HG03045 (cell line): ENCODE measurements at regions not wholly inside any gene's neighbourhood (a gene's known extent, or its start where the extent isn't known, plus 50 kb on each side); places are given as distances from the start of the nearest gene placed in this dataset.

ENCODE experiments used
- ATAC-seq: cut with Tn5 transposase; IDR thresholded peaks from one replicate; pipeline ENCODE4 v1.9.1; 2021; ENCODE audit warnings: mild to moderate bottlenecking, moderate library complexity; ENCODE audit not compliant: unreplicated experiment

GRCh38 chr11:111045407-111045803, 200.1 kb upstream of the POU2AF2 start:
- ATAC-seq = no peak

DNA sequence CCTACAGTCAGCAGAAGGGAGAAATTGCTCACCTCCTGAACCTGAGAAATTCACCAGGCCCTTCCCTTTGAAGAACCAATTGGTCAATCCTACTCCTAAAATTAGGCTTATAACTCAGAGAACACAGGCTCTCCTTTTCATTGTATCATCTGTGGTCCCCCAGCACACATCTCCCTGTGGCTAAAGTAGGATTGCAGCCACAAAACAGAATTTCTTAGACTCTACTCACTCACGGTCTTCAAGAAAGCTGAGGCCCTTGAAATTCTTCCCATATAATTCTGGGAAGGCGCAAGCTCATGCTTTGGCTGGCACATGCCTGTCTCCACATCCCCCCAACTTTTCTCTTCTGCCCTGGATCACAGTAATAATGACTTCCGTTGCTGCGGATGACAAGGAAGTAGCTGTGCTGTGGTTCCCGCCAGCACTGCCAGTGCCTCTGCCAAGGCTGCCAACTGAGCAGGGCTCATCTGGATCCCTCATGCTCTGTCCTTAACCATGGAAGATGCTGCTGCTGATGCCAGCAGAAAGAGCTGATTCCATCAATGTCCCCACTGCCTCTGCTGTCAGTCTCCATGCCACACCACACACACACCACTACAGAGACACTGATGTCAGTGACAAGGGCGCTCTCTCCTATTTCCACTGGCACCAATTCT, 200.6 kb upstream of the POU2AF2 start:
- ATAC-seq = no peak

GRCh38 chr11:111039982-111040381, 205.5 kb upstream of the POU2AF2 start:
- ATAC-seq = no peak

DNA sequence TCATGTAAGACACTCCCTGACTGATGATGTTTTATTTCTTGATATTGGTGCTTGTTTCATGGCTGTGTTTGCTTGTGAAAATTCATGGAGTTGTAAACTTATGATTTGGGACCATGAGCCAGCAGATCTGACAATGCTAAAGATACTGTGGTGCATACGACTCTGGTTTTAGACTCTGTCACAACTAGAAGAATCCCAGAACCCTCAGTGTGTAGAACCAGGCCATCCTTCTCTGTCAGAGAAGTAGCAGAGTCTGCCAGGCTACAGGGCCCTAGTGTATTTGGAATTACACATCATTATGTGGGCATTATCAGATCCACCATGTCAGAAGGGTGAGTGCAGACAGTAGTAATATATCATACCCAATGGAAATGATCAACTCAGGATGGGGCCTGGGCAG, 209.8 kb upstream of the POU2AF2 start:
- ATAC-seq = no peak

GRCh38 chr11:111026241-111026640, 219.3 kb upstream of the POU2AF2 start:
- no peak for ATAC-seq

GRCh38 chr11:111021131-111021530, 224.4 kb upstream of the POU2AF2 start:
- ATAC-seq = no peak

- ATAC-seq = no peak
These were observed 225.5 kb upstream of the POU2AF2 start for GRCh38 chr11:111019871-111020670.

DNA sequence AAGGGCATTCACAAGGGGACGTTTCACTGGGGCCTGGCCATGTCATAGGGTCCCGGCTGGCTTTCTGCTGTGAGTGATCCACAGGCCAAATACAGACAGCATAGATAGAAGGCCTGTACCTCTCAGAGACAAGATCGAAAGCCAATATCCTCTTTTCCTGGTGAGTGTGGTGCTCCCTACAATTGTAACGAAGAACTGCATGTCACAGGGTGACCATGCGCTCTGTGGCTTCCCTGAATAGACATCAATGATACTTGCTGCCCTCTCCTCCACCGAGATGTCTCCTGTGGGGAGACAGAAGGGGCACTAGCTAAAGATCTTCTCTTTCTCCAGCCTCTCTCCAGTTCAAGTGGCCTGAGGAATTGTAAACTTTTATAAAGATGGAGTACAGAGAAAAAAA, 226.1 kb upstream of the POU2AF2 start:
- no peak for ATAC-seq

DNA sequence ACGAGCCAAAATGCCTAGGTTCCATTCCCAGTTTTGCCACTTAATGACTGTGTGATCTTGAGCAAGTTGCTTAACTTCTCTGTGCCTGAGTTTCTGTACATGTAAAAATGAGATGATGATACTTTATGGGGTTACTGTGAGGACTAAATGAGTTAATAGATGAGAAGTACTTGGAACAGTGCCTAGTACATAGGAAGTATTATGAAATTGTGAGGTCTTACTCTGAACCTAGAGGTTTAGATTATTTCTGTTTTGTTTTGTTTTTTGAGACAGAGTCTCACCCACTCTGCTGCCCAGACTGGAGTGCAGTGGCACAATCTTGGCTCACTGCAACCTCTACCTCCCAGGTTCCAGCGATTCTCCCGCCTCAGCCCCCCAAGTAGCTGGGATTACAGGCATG, 227.0 kb upstream of the POU2AF2 start:
- no peak for ATAC-seq

DNA sequence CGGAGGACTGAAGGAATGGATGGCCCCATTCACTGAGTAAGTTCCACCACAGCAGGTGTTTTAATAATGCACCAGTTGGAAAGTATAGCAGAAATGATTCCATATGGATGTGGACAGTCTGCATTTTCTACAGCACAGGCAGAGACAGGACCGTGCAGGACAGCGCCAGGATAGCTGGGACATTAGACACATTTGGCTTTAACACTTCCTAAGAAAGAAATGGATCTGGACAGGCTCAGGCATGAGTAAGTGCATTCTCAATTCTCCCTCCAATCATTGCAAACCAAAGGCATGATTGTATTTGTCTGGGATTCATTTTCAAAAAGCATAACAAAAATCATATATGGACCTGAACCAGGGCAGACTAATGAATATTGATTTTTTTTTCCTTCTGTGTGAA, 233.0 kb upstream of the POU2AF2 start:
- ATAC-seq = no peak

DNA sequence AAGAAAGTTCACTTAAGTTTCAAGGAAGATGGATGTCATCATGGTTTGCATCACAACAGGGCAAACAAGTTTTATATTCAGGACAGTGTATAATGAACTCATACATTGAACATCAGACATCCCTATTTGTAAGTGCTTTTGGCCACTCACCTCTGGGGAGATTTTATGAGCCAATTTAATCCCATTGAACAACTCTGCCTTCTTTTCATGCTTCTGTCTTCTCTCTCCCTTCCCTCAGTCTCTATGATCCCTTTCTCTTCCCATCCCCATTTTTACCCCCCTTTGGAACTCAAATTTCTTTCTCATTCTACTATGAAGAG, 234.3 kb upstream of the POU2AF2 start:
- no peak for ATAC-seq

DNA sequence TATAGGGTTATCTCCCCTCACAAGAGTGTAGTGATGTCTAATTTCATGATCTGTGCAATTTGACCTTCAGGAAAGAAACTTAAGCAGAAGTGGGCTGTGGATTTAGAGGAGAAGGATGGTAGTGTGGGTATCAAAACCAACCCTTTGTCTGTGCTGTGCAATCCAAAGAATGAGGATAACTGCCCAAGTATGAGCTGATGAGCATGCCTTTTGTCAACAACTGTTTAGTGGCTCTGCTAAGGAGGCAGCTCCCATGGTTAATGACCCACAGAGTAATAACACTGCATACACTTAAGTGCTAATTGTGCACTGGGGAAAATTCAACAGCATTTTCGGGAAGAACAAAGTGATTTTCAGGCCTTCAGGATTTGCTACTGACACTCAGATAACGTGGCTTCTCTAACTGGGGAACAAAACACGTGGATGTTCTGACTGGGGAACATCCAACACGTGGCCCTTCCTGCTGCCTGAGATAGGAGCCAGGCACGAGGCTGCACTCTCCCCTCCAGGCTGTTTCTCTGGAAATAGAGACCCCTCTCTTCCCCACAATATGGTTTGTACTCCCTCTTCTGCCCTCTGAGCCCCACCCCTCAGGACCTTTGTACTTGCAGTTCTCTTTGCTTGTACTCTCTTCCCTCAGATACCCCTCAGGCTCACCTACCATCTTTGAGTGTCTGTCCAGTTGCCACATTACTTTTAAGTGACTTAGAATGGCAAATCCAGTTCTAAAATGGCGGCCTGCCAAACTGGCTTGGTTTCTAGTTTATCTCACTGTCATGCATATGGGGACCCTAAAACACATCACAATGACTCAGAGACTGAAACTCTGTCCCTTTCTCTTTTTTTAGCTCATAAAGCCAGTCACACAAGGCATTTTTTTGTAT, 234.9 kb upstream of the POU2AF2 start:
- ATAC-seq = no peak

- ATAC-seq = no peak
These were observed 239.3 kb upstream of the POU2AF2 start for GRCh38 chr11:111006227-111006626.

- ATAC-seq = no peak
These were observed 243.4 kb upstream of the POU2AF2 start for GRCh38 chr11:111001986-111002611.

DNA sequence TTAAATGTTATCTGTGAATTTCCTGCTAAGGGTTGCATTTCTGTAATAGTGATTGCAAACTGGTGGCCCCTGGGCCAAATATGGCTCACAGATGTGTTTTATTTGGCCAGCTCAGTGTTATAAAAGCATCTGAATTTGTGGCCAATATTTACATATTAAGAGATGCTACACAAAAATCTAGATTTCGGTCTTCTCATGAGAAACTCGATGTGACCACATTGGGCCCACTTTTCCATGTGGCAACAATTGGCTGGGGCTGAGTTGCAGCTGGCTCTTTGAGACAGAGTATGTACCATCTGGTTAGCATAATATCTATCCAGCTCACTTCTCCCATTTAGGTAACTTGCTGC, 244.5 kb upstream of the POU2AF2 start:
- ATAC-seq = no peak

DNA sequence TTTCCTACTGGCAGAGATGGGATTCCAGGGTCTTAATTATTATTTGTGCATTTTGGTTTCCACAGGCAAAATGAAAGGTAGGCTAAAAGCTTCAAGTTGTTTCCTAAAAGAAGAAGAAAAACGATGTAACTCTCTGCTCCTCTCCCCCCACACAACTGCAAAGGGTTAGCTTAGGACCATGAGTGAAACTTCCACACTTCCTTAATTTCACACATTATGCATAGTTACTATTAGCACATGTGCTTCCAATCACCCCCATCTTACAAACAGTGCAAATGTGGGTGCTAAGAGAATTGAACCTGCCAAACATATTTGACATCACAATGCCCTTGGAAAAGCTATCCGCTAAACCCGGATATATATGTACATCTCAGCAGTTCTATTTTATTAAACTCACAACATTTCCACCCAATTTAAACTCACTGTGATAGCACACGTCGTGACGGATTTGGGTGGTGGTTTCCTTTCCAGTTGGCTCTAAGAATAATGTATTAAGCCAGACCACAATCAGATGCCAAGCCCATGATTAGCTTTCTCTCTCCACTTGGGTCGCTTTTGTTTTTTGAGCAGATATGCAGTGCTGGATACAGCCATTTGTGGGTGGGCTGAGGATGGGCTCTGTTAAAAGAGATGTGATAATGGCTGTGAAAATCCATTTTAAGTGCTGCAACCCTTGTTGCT, 245.0 kb upstream of the POU2AF2 start:
- no peak for ATAC-seq

- ATAC-seq = no peak
These were observed 253.0 kb upstream of the POU2AF2 start for GRCh38 chr11:110992481-110992880.

GRCh38 chr11:110991661-110992355, 253.7 kb upstream of the POU2AF2 start:
- ATAC-seq = no peak

DNA sequence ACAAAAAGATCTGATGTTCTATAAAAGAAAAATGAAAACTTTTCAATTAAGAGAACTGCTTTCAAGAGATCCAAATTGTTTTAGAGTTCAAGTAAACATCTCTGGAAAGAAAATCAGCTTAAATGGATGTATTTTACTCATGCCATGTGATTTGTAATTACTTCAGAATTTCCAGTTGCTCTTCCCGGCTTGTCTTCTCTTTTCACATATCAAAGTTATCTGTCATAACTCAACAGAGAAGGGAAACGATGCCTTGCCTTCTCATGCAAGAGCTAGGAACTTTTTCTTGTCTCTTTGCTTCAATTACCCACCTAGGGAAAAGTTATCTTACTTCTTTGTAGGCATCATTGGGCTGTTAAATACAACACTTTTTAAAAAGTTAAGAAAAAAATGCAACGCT, 255.2 kb upstream of the POU2AF2 start:
- no peak for ATAC-seq

DNA sequence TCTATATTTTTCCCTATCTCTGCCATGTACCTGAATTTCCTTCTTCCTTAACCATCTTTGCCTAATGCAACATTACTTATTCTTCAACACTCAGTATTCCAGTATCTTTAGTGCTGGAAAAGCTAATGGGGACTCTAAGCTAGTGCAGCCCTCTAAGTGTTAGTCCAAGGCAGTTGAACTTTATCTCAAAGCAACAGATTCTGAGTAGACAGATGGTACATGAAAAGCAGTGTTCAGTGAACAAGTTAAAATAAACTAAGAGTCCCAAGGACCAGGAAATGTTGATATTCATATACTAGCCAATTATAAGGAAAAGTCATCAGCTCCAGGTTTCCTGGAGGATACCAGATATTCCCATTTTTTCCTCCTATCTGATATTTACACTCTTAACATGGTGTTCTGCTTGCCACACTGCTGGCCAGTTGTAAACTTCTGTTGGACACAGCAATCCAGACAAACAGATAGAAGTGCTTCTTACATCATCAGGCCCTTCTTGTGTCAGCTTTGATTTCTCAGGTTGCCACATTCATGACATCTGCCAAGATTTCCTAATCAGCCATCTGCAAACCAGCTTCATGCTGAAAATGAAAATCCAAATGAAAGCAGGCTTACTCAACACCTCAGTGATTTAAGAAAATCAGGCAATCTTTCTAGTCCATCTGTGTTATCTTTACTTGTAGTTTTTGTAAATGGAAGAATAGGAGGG, 255.9 kb upstream of the POU2AF2 start:
- no peak for ATAC-seq
